Mucosa of rectum (tissue), 2 donors: ENCODE measurements at regions not wholly inside any gene's neighbourhood (a gene's known extent, or its start where the extent isn't known, plus 50 kb on each side); places are given as distances from the start of the nearest gene placed in this dataset.

Experiments used
- H3K27ac ChIP-seq, 2 donors: one replicate each; pipeline ENCODE4 v1.7.0; 2013; ENCODE audit warnings: inconsistent platforms in 2 of 2, low read depth in 2 of 2, low read length in 2 of 2
- H3K27me3 ChIP-seq, 2 donors: one replicate each; pipeline ENCODE4 v1.7.0; 2013; ENCODE audit warnings: low read length in 2 of 2; ENCODE audit not compliant: control insufficient read depth in 2 of 2, insufficient read depth in 2 of 2
- H3K36me3 ChIP-seq, 2 donors: one replicate each; pipeline ENCODE4 v1.7.0; 2013; ENCODE audit warnings: low read length in 2 of 2; ENCODE audit not compliant: control insufficient read depth in 2 of 2, insufficient read depth in 2 of 2
- H3K4me1 ChIP-seq, 2 donors: one replicate each; pipeline ENCODE4 v1.7.0; 2013; ENCODE audit warnings: low read length in 2 of 2, mild to moderate bottlenecking in 1 of 2; ENCODE audit not compliant: control insufficient read depth in 2 of 2, insufficient read depth in 2 of 2
- H3K4me3 ChIP-seq, 2 donors: one replicate each; pipeline ENCODE4 v1.7.0; 2013; ENCODE audit warnings: low read length in 2 of 2
- H3K9ac ChIP-seq, 2 donors: one replicate each; pipeline ENCODE4 v1.7.0; 2013; ENCODE audit warnings: low read length in 2 of 2, low read depth in 1 of 2, mild to moderate bottlenecking in 1 of 2
- H3K9me3 ChIP-seq, 2 donors: one replicate each; pipeline ENCODE4 v1.7.0; 2013; ENCODE audit warnings: low read length in 2 of 2; ENCODE audit not compliant: control insufficient read depth in 2 of 2
- donor health status: healthy.
- donor health status: Normal muscosa, but diverticular disease.

DNA sequence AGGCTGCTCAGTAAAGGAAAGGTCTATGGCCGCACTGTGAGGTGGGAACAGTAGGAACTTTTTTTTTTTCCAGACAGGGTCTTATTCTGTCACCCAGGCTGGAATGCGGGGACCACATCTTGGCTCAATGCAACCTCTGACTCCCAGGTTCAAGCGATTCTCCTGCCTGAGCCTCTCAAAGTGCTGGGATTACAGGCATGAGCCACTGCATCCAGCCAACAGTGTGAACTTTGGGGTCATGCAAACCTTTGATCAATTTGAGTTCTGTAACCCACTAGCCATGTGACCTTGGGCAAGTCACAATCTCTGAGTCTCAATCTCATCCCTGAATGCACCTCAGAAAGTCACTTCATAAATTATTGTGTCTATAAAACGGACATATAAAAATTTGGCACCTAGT, 286.8 kb upstream of the CTNNB1 start:
- Histone ChIP-seq H3K27me3 (no peaks in the 10 kb centered on the region), H3K36me3 (no peaks in the 10 kb centered on the region), H3K9me3 (no peaks in the 10 kb centered on the region), H3K4me3 (peak overlapping the region; percentile 5 to 9), H3K9ac (no peak overlapping the region), H3K4me1 (peaks cover 10 to 22% of the 10 kb centered on the region in 2 donors), H3K27ac (peak overlapping the region; percentile 4 to 11)

DNA sequence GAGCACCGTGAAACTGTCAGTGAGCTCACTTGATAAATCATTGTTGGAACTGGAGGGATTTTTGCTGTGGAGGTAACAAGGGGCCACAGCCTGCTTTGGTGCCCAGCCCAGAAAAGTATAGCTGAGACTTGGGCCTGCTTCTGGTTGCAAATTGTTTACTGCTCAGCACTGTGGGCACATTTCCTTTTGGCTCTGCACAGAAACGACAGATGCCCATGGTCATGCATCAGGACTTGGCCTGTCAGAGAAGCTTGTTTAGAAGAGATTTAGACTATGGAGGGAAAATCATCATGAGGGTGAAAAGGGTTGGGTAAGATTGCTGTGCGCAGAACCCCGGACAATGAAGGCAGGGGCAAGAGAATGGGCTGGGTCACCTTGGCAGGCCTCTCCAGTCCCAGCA, 286.1 kb upstream of the CTNNB1 start:
- peaks cover 10 to 22% of the 10 kb centered on the region in 2 donors for H3K4me1 ChIP-seq
- no peak overlapping the region for H3K27ac ChIP-seq
- no peaks in the 10 kb centered on the region for H3K27me3 ChIP-seq
- no peak overlapping the region for H3K9ac ChIP-seq
- no peaks in the 10 kb centered on the region for H3K9me3 ChIP-seq
- no peak overlapping the region for H3K4me3 ChIP-seq
- H3K36me3 ChIP-seq: no peaks in the 10 kb centered on the region

DNA sequence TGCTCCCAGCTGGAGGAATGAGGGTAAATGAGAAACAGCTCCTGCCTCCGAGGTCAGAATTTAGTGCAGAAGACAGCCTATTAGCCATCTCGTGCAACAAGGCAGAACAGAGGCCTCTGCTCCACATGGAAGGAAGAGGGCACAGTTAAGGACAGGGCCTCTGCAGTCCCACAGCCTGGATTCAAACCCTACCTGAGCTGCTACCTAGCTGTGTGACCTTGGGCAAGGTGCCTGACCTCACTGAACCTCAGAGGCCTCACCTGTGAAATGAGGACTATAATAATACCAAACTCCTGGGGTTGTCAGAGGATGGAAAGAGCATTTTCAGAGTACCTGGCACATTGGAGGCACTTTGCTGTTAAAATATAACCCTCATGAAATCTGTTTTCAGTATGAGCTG, 285.7 kb upstream of the CTNNB1 start:
- no peak overlapping the region for H3K9ac ChIP-seq
- H3K4me3 ChIP-seq: no peak overlapping the region
- H3K9me3 ChIP-seq: no peaks in the 10 kb centered on the region
- H3K27me3 ChIP-seq: no peaks in the 10 kb centered on the region
- H3K27ac ChIP-seq: no peak overlapping the region
- H3K36me3 ChIP-seq: no peaks in the 10 kb centered on the region
- peaks cover 10 to 22% of the 10 kb centered on the region in 2 donors for H3K4me1 ChIP-seq

DNA sequence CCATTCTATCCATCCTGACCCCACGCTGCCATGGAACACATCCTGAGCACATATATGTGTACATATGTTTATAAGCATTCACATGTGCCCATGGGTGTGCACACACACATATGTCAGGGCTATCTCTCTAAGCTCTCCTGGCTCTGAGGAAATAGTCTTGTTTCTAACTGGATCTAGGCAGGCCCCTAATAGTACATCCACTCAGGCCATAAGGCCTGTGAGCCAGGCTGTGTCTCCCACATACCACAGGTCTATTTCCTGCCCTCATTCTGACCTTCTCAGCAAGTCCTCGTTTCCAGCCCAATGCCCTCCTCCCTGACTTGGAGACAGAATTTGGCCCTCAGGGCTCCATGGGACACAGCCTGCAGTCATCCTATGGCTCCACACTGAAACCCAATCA, 284.8 kb upstream of the CTNNB1 start:
- H3K9ac ChIP-seq: no peak overlapping the region
- H3K9me3 ChIP-seq: no peaks in the 10 kb centered on the region
- H3K27me3 ChIP-seq: no peaks in the 10 kb centered on the region
- H3K36me3 ChIP-seq: no peaks in the 10 kb centered on the region
- peaks cover 10 to 22% of the 10 kb centered on the region in 2 donors for H3K4me1 ChIP-seq
- no peak overlapping the region for H3K4me3 ChIP-seq
- H3K27ac ChIP-seq: no peak overlapping the region

DNA sequence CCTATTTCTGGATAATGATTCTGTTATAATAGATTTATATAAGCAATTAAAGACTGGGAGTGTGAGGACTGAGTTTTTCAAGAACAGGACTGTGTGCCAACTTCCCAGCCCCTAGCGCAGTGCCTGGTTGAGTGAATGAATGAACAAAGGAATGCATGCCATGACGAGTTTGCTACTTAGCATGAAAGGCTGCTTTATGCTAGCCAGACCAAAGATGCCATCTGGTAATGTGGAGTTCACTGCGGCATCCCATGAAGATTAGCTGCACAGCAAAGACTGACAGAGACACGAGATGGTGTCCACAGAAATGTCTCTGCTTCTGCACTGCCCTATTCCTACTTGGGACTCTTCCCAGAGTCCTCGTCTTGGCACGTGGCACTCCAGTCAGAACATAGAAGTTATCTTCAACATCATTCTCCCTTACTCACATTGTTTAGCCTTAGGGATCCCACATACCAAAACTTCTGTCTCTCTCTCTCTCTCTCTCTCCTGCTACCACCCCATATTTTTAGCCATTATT, 283.9 kb upstream of the CTNNB1 start:
- Histone ChIP-seq H3K4me3 (no peak overlapping the region), H3K9ac (no peak overlapping the region)

DNA sequence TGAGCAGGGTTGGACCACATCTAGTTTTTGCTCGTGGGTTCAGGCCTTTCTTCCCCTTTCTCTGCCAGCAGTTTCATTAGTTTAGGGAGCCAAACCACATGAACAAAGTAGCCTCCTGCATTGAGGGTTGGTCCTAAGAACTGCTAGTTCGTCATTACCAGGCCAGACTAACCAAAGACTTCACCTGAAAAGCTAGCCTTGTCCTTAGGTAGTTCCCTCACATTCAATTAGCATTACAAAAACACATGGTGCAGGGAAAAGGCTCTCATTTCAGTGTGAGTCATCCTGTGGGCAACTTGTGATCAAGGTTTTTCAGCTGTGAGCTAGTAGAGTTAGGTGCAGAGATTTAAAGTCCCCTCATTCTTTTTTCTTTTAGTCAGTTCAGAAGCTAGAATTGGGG, 279.3 kb upstream of the CTNNB1 start:
- Histone ChIP-seq H3K27me3 (no peaks in the 10 kb centered on the region), H3K9me3 (no peaks in the 10 kb centered on the region), H3K4me3 (no peak overlapping the region), H3K9ac (no peak overlapping the region), H3K27ac (no peak overlapping the region), H3K36me3 (no peaks in the 10 kb centered on the region), H3K4me1 (peaks cover 5 to 12% of the 10 kb centered on the region in 2 donors)

More for the DNA sequence above, 283.9 kb upstream of the CTNNB1 start:
- Histone ChIP-seq H3K36me3 (no peaks in the 10 kb centered on the region), H3K27me3 (no peaks in the 10 kb centered on the region), H3K4me1 (peaks cover 10 to 22% of the 10 kb centered on the region in 2 donors), H3K9me3 (no peaks in the 10 kb centered on the region), H3K27ac (no peak overlapping the region)

DNA sequence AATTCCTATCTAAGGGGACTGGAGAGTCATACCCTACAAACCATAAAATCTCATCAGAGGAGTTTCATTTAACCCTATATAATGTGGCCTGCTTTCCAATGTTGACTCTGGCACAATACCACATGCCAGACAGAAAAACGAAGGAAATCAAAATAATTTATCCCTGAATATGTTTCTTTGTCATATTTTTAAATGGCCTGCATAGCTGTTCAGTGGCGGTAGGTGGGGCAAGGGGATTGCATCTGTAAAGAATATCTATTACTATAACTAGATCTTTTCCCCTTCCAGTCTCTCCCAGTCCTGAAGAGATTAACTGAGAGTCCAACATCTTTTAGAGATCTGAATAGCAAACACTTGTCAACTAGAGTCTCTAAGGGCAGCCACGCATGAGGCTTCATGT, 278.1 kb upstream of the CTNNB1 start:
- H3K27me3 ChIP-seq: no peaks in the 10 kb centered on the region
- no peak overlapping the region for H3K4me3 ChIP-seq
- no peak overlapping the region for H3K9ac ChIP-seq
- no peak overlapping the region for H3K27ac ChIP-seq
- no peaks in the 10 kb centered on the region for H3K36me3 ChIP-seq
- H3K9me3 ChIP-seq: no peaks in the 10 kb centered on the region
- H3K4me1 ChIP-seq: peaks cover 5 to 12% of the 10 kb centered on the region in 2 donors

DNA sequence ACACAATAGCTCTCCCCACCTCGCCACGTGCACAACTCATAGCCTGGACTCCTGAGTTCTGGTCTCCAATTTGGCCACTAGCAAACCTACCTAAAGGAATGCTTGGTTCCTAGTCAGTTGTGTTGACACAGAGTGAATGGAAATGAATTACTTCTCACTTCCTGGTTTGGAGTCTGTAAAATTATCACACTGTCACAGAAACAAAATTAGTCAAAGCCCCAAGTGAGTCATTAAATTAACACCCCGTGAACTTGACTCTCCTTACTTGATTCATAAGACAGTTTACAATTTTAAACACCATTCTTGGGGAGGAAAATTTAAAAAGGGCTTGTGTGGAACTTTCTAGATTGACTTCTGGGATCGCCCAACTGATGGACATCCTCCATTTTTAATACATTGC, 276.2 kb upstream of the CTNNB1 start:
- Histone ChIP-seq H3K4me3 (no peak overlapping the region), H3K9me3 (no peaks in the 10 kb centered on the region), H3K27me3 (no peaks in the 10 kb centered on the region), H3K36me3 (no peaks in the 10 kb centered on the region), H3K9ac (no peak overlapping the region), H3K27ac (no peak overlapping the region), H3K4me1 (peaks cover 5 to 10% of the 10 kb centered on the region in 2 donors)

DNA sequence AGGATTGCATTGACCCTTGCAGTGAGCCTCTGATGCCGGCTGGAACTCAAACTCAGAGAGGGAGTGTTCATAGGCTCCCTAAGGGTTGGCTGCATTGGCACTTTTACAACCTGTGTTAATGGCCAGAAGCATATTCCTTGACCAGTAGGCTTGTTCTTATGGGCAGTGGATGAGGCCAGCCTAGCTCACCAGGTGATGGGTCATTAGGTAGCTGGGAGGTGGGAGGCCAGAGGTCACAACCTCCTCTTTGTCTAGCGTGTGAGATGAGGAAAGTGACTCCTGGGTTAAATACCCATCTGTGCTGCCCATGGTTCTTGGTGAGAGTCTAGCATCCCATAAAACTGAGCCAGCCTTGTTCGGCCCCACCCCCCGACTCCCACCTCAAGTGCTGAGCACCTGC, 275.7 kb upstream of the CTNNB1 start:
- H3K36me3 ChIP-seq: no peaks in the 10 kb centered on the region
- H3K27ac ChIP-seq: no peak overlapping the region
- no peak overlapping the region for H3K4me3 ChIP-seq
- no peak overlapping the region for H3K9ac ChIP-seq
- H3K4me1 ChIP-seq: peaks cover 5 to 10% of the 10 kb centered on the region in 2 donors
- H3K9me3 ChIP-seq: no peaks in the 10 kb centered on the region
- no peaks in the 10 kb centered on the region for H3K27me3 ChIP-seq

DNA sequence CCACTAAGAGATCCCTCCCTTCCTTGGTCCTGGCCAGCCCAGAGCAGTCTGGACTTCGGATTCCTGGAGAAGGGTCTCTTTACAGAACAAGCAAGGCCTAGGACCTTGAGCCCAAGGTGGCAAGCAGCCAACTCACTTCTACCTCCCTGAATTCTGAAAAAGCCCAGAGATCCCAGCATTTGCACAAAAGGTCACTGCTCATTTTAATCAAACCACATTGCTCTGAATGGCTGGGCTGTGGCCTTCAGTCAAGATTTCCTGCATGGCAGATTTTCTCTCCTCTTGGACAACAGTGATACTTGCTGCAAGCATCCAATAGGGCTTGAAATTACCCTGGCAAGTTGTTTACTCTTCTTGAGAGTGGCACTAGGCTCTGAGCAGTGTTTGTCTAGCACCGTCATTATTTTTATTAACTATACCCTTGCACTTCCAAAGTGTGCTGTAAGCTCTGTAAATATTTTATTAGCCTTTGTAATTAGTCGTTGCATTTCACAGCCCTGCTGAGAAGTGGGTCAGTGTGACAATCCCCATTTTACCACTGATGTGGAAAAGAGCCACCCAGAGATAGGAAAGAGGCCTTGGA, 274.7 kb upstream of the CTNNB1 start:
- peaks cover 5 to 10% of the 10 kb centered on the region in 2 donors for H3K4me1 ChIP-seq
- H3K4me3 ChIP-seq: no peak overlapping the region
- H3K27ac ChIP-seq: no peak overlapping the region
- H3K9me3 ChIP-seq: no peaks in the 10 kb centered on the region
- no peak overlapping the region for H3K9ac ChIP-seq
- H3K27me3 ChIP-seq: no peaks in the 10 kb centered on the region
- H3K36me3 ChIP-seq: no peaks in the 10 kb centered on the region
